ENCODE measurements at regions not wholly inside any gene's neighbourhood (a gene's known extent, or its start where the extent isn't known, plus 50 kb on each side); places are given as distances from the start of the nearest gene placed in this dataset.

- TF ChIP-seq CTCF (IDR thresholded peaks at IDR 0.05; ENCODE audit: low read depth, low read length): no peak
- TF ChIP-seq POLR2A (IDR thresholded peaks at IDR 0.05; ENCODE audit: extremely low read depth, insufficient read length): no peak
- TF ChIP-seq MYC (IDR thresholded peaks at IDR 0.05; ENCODE audit: low read depth, low read length): no peak
Measured at GRCh38 chr20:17827759-17828559, 128.2 kb downstream of the BANF2 start.
